Lower lobe of right lung (tissue), 2 donors: ENCODE measurements at regions not wholly inside any gene's neighbourhood (a gene's known extent, or its start where the extent isn't known, plus 50 kb on each side); places are given as distances from the start of the nearest gene placed in this dataset.

Experiments used
- ATAC-seq, 2 donors: fragments of 200-7000 bp; cut with Tn5 transposase; one replicate each; pipeline ENCODE4 v1.9.1; 2020 to 2022; ENCODE audit warnings: mild to moderate bottlenecking in 2 of 2, moderate library complexity in 2 of 2
- DNase-seq: peaks from one replicate; pipeline ENCODE4 v3.0.0-alpha.2; 2020
- H3K27ac ChIP-seq: fragments of 200-600 bp; one replicate; pipeline ENCODE4 v1.8.0; 2022
- H3K27me3 ChIP-seq: fragments of 200-600 bp; one replicate; pipeline ENCODE4 v1.8.0; 2022; ENCODE audit warnings: low read depth
- H3K36me3 ChIP-seq: fragments of 200-600 bp; one replicate; pipeline ENCODE4 v1.8.0; 2022; ENCODE audit warnings: mild to moderate bottlenecking
- H3K4me1 ChIP-seq: fragments of 200-600 bp; one replicate; pipeline ENCODE4 v1.8.0; 2022
- H3K4me3 ChIP-seq: fragments of 200-600 bp; one replicate; pipeline ENCODE4 v1.8.0; 2022; ENCODE audit warnings: mild to moderate bottlenecking
- H3K9me3 ChIP-seq: fragments of 200-600 bp; one replicate; pipeline ENCODE4 v1.8.0; 2022
- CTCF ChIP-seq: fragments of 200-600 bp; IDR thresholded peaks from one replicate; pipeline ENCODE4 v1.8.0; 2022; ENCODE audit warnings: antibody characterized with exemption, mild to moderate bottlenecking
- intact Hi-C: fragments of 100-400 bp; cut with DNase I; formaldehyde crosslinking; loops from one replicate; pipeline ENCODE4 v1.11.0; 2022
- donor health status: DM: no; HTN: yes; CAD: no; lungs with severe emphysema.

DNA sequence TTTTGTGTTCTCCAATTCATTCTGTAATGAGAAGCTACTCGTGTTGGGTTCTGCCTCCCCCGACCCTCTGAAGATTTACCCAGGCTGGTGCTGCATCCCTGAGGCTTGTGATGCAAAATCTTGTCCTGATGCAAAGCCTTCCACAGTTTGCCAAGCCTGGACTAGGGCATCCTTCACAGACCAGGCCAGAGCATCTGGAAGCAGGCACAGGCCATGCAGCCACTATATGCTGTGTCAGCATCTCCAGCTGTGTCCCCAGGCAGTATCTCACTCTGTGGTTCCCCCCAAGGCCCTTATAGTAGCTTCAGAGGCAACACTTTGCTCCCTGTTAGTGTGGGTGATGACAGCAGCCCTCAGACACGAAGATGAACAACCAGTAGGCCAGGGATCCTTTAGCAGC, 77.3 kb upstream of the RCN1 start:
- intact Hi-C loops: no loop called here
- ATAC-seq (no peak), DNase-seq (no peak)
- TF ChIP-seq CTCF: no peak
- Histone ChIP-seq H3K4me1 (no peaks in the 10 kb centered on the region), H3K27ac (no peak overlapping the region), H3K4me3 (no peak overlapping the region), H3K36me3 (no peaks in the 10 kb centered on the region), H3K27me3 (peaks cover 26% of the 10 kb centered on the region), H3K9me3 (no peaks in the 10 kb centered on the region)

DNA sequence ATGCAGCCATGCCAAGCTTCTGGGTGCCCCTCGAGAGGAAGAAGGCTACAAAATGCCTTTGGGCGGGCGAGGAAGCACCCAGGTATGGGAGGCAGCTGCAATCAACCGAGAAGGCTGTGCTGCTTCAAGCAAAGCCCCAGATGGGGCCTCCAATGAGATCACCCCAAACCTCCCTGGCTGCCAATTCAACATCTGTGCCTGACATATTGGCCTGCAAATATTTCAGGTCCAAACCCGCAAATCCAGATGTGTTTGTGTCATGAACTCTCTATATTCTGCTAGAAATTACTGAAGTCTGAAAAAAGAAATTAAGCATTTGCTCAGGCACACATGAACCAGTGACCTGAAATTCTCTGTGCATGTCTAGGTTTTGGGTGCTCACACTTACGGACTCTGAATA, 78.8 kb upstream of the RCN1 start:
- TF ChIP-seq CTCF: no peak
- ATAC-seq: no peak
- H3K36me3 ChIP-seq: no peaks in the 10 kb centered on the region
- peaks cover 26% of the 10 kb centered on the region for H3K27me3 ChIP-seq
- H3K4me3 ChIP-seq: no peak overlapping the region
- no peak for DNase-seq
- H3K27ac ChIP-seq: no peak overlapping the region
- H3K4me1 ChIP-seq: no peaks in the 10 kb centered on the region
- intact Hi-C loops: no loop called here
- H3K9me3 ChIP-seq: no peaks in the 10 kb centered on the region

- no peak for DNase-seq
- H3K4me3 ChIP-seq: no peak overlapping the region
- H3K9me3 ChIP-seq: no peaks in the 10 kb centered on the region
- H3K27ac ChIP-seq: no peak overlapping the region
- intact Hi-C loops: no loop called here
- H3K36me3 ChIP-seq: no peaks in the 10 kb centered on the region
- TF ChIP-seq CTCF: no peak
- ATAC-seq: no peak
- peaks cover 26% of the 10 kb centered on the region for H3K27me3 ChIP-seq
- no peaks in the 10 kb centered on the region for H3K4me1 ChIP-seq
These were observed 81.9 kb upstream of the RCN1 start for GRCh38 chr11:32008880-32009551.

DNA sequence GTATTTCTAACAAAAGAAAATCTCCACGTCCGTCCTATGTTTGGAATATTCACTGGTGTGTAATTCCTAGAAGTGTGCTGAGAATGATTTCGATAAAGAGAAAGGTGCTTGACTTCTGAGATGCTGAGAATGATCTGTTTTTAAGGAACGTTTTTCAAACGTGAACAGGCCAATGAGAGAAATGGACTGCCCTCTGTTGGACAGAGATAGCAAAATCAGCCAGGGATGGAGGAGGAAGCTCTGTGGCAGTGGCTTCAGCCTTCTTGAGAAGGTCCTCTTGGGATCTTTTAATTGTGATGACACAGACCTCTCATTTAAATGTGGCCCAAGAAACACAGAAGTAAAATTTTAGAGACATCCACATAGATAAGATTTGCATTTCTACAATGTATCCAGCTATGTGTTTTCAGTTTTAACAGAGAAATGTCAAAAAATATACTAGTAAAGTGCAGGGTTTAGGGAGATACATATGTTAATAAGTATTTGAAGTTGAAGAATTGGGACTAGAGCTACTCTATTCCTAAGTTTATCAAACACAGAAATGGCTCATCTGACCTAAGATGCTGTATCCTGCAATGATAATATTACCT, 84.0 kb upstream of the RCN1 start:
- Histone ChIP-seq H3K4me3 (no peak overlapping the region), H3K9me3 (no peaks in the 10 kb centered on the region), H3K27ac (no peak overlapping the region), H3K4me1 (no peaks in the 10 kb centered on the region), H3K27me3 (peaks cover 32% of the 10 kb centered on the region), H3K36me3 (no peaks in the 10 kb centered on the region)
- intact Hi-C loops: no loop called here
- DNase-seq (no peak), ATAC-seq (no peak)
- peak; percentile 54 for TF ChIP-seq CTCF

DNA sequence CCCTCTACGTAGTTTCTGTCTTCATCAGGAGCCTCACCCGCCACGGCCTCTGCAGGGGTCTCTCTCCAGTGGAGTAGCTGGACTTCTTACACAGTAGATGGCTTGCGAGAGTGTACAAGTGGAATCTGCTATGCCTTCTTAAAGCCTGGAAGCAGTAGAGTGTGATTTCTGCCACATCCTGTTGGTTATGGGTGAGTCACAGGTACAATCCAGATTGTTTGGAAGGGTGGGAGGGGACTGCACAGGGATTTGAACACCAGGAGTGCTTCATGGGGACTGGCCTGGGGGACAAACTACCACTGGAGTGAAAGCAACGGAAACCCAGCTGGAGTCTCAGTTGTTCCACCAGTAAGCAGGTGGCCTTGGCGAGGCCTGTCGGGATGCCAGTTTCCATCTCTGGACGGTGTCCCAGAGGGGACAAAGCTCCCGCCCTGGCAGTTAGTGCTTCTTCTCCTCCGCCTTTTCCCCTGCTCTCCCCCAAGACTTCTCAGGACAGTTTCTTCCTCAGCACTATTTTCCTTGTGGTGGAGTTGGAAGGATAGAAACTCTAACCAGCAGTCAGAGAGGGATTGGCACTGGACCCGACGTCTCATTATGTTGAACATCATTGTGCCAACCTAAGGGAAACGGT, 85.0 kb upstream of the RCN1 start:
- H3K36me3 ChIP-seq: no peaks in the 10 kb centered on the region
- ATAC-seq (no peak), DNase-seq (no peak)
- no peak overlapping the region for H3K4me3 ChIP-seq
- intact Hi-C loops: no loop called here
- no peaks in the 10 kb centered on the region for H3K9me3 ChIP-seq
- no peak for TF ChIP-seq CTCF
- no peaks in the 10 kb centered on the region for H3K4me1 ChIP-seq
- peaks cover 28% of the 10 kb centered on the region for H3K27me3 ChIP-seq
- no peak overlapping the region for H3K27ac ChIP-seq
